ENCODE measurements at regions not wholly inside any gene's neighbourhood (a gene's known extent, or its start where the extent isn't known, plus 50 kb on each side); places are given as distances from the start of the nearest gene placed in this dataset.

- TF ChIP-seq EZH2 (IDR thresholded peaks at IDR 0.05; ENCODE audit: low read depth, unreplicated experiment) (no peak), CTCF (conservative IDR thresholded peaks at IDR 0.05; ENCODE audit: low read depth in 2 of 2) (no peak), NANOG (IDR thresholded peaks at IDR 0.05; ENCODE audit: borderline replicate concordance) (no peak), ETS1 (IDR thresholded peaks at IDR 0.05) (no peak), EZH2phosphoT487 (IDR thresholded peaks at IDR 0.05; ENCODE audit: unreplicated experiment) (no peak)
- TF ChIP-seq, protein P1, sequence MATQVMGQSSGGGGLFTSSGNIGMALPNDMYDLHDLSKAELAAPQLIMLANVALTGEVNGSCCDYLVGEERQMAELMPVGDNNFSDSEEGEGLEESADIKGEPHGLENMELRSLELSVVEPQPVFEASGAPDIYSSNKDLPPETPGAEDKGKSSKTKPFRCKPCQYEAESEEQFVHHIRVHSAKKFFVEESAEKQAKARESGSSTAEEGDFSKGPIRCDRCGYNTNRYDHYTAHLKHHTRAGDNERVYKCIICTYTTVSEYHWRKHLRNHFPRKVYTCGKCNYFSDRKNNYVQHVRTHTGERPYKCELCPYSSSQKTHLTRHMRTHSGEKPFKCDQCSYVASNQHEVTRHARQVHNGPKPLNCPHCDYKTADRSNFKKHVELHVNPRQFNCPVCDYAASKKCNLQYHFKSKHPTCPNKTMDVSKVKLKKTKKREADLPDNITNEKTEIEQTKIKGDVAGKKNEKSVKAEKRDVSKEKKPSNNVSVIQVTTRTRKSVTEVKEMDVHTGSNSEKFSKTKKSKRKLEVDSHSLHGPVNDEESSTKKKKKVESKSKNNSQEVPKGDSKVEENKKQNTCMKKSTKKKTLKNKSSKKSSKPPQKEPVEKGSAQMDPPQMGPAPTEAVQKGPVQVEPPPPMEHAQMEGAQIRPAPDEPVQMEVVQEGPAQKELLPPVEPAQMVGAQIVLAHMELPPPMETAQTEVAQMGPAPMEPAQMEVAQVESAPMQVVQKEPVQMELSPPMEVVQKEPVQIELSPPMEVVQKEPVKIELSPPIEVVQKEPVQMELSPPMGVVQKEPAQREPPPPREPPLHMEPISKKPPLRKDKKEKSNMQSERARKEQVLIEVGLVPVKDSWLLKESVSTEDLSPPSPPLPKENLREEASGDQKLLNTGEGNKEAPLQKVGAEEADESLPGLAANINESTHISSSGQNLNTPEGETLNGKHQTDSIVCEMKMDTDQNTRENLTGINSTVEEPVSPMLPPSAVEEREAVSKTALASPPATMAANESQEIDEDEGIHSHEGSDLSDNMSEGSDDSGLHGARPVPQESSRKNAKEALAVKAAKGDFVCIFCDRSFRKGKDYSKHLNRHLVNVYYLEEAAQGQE (IDR thresholded peaks at IDR 0.05; ENCODE audit: unreplicated experiment), result no peak
Measured at GRCh38 chr10:71902351-71902750, 51.3 kb upstream of the PSAP start.

Measured in GM23338 (cell line).